ENCODE measurements at regions not wholly inside any gene's neighbourhood (a gene's known extent, or its start where the extent isn't known, plus 50 kb on each side); places are given as distances from the start of the nearest gene placed in this dataset.
"Not testable (repeated sequence)": the region's sequence is repeated elsewhere in the genome, so short reads cannot be mapped to it uniquely, and the experiment has no call there.

DNA sequence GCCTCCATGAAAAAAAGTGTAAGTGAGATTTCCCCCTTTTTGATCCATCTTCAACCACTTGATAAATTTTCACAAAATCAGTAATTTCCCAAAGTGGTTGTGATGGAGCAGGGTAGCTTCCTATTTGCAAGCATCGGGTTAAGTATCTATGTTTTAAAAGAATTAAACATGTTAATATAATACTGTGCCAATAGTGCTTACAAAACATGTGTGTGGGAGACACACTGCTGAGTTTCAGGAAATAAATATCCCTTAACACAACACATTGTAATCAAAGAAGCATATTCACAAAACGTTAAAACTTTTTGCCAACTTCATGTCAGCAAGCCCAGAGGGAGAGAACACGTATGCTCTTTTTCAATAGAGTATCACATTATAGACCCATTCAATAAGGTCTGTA is 526.9 kb downstream of the TTLL7 start:
- not testable (repeated sequence) for DNase-seq (ENCODE audit: low spot score)

DNA sequence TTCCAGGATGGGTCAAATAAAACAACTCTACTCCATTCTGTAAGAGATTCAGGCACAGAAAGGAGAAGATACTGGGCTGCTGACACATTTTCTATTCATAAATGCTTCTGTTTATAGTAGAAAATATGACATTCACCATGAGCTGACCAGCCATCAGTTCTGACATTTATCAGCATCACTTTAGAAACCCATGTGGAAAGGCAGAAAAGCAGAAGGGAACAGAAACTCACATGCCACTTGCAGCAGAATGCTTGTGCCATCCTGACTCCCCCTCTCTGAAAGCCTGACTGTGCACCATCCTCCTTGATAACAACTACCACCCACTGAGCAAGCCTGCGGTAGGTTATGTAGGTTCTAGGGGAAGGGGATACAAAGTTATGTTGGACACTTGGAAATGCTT is 527.7 kb downstream of the TTLL7 start:
- DNase-seq (ENCODE audit: low spot score) = not testable (repeated sequence)

DNA sequence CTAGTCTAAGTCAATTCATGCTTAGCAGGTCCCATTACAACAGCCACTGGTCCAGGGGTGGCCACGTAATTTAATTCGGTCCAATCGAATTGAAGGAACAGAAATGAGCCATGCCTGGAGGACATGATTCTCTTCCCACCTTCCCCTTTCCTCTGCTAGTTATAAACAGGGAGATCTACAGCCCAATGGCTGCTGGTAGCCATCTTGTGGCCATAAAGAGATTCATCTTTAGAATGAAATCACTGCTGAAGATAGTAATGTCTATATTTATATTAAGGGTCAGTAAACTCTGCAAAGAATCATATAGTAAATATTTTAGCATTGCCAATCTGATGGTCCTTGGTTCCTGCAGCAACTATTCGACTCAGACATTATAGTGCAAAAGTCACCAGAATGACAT is 530.6 kb downstream of the TTLL7 start:
- DNase-seq (ENCODE audit: low spot score) = not testable (repeated sequence)

DNA sequence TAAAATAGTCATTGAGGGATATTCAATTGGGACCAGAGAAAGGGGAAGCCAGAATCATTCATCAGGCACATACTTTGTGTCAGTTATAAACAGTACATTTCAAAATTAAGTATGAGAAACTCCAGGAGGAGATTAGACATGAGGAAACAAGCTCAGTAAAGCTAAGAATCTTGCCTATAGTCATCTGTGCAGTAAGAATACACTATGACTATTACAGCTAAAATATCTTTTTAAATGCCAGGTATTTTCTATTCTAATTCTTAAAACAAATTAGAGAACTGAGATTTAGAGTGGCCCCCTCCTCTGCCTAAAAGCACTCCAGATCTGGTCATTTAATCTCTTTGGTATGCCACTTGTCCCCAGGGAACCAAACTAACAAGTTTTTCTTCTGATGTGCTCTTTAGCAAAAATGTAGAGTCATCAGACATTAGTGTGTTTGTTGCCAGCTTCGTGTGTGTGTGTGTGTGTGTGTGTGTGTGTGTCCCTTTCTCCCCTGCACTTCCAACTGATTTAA is 541.1 kb downstream of the TTLL7 start:
- DNase-seq (ENCODE audit: low spot score) = not testable (repeated sequence)

DNA sequence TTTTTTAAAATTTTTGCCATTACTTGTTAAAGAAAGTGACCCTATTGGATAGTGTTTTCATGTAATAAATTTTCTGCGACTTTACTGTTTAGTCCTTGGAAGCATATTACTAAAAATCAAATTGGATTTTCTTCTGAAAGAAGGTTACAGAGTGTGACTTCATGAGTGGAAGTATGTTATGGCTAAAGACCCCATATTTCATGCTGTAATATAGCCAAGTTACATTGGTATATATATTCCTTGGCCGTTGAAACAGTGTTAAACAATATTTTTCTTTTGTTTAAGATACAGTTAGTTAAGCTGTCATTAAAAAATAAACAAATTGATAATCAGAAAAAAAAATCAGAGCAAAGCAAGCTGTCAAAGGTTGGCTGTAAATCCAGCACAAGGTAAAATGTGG is 541.7 kb downstream of the TTLL7 start:
- DNase-seq (ENCODE audit: low spot score) = not testable (repeated sequence)

DNA sequence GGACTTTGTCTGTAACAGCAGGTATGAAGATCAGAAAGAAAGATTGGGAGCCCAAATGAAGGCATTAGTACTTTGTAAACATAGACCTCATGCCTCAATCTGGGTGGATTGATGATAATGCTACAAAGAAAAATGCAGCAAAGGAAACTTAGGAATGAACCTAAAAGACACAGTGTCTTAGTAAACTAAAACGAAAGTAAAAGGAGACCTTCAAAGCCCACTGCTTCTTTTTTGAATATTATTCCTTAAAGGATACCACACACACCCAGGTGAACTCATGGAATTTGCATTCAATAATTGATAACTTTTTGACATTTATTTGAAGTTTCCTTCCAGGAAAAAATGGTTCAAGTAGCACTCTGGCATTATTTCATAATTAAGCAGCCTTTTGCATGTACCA is 543.2 kb downstream of the TTLL7 start:
- DNase-seq (ENCODE audit: low spot score) = not testable (repeated sequence)

DNA sequence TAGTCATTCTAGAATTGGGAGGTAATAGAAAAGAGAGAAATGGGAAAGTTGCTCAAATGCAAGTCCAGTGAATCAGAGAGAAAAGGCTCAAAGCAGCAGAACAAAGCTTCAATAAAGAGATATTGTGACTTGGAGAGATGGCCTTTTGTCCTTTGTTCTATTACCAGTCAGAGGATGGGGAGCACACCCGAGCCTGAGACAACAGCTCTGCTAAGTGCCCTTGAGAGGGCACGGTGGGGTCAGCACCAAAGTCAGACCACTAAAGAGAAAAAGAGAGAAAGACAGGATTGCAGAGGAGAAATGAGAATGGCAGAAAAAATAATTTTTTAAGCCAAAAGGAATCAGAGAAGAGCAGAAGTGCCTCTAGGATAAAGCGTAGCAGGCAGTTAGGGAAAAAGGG is 553.1 kb downstream of the TTLL7 start:
- not testable (repeated sequence) for DNase-seq (ENCODE audit: low spot score)

DNA sequence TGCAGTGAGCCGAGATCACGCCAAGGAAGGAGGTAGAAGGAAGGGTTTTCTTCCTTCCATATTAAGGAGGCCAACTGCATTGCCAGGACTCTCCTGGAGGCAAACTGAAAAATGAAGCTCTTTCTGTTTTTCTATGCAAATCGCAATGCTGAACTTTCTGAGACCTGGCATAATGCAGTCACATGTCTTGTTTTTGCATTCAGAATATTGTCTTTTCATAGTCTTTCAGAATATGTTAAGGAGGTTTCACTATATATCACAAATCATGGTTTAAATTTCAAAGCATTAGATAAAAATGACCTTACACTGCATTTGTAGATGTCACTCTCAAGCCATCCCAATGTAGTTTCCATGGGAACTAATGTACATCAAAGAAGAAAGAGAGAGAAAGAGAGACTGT is 556.5 kb downstream of the TTLL7 start:
- not testable (repeated sequence) for DNase-seq (ENCODE audit: low spot score)

DNA sequence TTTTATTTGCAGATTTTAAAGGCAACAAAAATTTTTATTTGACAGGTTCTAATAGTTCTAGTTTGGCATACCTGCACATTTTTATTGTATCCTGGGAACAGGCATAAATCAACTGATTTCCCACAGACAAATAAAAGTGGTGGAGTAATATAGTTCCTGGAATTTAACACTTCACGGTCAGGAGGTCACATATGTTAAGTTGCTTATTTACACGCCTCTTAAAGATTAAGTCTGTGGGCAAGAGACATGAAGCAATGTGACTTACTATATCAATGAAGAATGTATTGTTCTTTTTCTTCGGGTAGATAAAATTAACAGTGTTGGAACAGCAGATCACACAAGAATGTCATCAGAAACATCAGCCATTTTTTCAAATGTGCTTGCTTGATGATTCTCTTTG is 558.3 kb downstream of the TTLL7 start:
- DNase-seq (ENCODE audit: low spot score) = not testable (repeated sequence)

DNA sequence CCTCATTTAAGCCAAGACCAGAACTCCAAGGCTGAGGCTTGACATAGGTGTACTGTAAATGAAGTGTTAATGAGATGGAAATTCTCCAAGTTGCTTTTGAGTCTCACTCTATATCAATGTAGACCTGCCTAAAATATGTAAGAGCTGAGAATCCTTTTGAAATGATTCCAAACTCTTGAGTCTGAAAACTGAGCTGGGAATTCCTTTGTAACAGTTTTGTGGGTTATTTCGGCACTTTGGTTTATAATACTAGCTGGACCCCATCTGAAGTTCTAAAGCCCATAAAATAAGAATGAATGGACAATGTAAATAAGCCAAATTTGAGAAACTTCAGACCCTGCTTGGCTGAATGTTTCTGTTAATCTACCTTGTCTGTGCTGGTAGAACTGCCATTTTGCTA is 558.9 kb downstream of the TTLL7 start:
- DNase-seq (ENCODE audit: low spot score) = not testable (repeated sequence)

DNA sequence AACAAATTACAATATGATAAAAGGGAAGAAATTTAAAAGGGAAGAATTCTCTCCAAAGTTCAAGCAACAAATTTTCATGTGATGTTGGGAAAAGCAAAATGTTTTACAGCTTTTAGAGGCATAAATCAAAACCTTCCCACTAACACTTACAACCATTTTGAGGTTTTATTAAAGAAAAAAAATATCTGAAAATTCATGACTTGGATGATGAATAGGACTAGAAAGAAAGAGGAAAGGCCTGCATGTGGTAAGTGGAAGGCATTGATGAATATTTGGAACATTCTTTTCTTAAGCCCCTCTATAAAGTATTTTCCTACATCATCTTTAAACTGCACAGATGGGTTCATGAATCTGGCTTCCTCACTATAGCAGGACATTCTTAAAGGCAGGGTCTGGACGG is 560.6 kb downstream of the TTLL7 start:
- not testable (repeated sequence) for DNase-seq (ENCODE audit: low spot score)

DNA sequence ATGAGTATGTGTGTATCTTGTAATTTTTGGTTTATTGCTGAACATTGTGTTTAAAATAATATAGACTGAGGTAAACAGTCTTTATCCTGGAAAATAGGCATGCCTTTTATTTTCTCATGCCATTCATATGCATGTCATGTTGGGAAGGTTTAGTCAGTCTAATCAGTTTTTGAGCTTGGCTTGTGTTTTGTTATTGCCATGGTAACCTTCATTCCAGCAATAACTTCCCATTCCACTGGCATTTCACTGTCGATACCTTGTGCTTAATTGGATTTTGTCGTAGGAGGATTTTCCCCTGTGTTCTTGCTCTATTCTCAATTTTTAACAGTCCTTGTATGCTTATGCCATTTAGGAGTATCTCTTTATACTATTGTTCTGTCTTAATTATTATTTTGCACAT is 563.6 kb downstream of the TTLL7 start:
- DNase-seq (ENCODE audit: low spot score) = not testable (repeated sequence)

DNA sequence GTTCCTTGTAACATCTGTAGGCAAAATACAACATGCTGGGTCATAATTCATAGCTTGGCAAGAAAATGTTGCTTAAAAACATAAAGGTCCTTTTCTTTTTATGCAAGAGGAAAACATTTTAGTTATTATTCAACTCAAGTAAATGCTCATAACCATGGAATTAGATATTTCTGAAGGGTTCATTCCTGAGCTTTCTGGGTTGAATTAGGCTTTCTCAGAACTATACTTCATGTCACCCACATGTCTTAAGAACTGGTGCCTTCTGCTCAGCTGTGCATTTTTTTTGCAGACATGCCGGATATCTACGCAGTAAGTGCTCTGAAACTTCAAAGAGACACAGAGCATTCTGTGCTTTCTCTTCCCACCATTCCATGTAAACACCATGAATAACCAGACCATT is 571.4 kb downstream of the TTLL7 start:
- not testable (repeated sequence) for DNase-seq (ENCODE audit: low spot score)

DNA sequence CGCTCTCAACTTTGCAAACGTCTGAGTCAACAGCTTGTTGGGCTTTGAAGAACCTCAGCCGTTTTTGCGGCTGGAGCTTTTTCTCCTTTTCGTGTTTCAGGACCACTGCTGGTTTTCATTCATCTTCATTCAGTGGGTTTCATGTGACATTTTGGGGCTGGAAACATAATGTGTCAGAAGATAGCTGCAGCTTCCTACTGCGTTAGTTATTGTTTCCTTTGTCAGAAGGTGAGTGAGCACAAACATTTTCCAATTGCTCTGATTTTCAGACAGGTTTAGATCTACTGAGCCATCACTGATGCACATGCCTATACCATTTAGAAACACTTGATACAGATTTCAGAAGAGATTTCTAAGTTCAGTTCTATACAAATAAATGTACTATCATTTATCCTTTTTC is 575.5 kb downstream of the TTLL7 start:
- DNase-seq (ENCODE audit: low spot score) = not testable (repeated sequence)

DNA sequence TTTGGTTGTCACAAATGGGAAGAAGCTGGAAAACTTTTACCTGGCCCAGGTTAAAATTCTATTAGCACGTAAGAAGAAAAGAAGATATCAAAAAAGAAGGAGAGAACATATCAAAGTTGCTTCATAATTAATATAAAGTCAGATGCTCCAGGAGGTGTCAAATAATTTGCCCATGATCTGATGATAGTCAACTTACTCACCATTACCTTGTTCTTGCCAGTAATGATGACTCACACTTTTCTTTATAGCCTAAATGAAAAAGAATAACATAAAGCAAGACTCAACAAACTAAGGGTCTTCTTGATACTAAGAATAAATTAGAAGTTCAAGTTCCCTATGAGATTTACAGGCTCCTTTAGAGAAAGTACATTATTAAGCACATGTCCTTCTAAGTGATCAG is 580.4 kb downstream of the TTLL7 start:
- DNase-seq (ENCODE audit: low spot score) = no peak

DNA sequence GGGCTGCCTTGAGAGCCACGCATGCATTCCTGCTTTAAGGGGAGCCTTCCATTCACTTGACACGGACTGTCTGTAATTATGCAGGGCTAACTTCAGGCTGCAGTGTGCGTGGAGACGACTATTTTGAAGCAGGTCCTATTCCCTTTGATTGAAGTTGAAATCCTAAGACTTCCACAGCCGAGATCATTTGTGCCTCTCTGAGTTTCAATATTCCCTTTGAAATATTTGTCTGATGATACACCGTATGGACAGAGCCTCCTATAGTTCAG is 585.2 kb downstream of the TTLL7 start:
- not testable (repeated sequence) for DNase-seq (ENCODE audit: low spot score)

DNA sequence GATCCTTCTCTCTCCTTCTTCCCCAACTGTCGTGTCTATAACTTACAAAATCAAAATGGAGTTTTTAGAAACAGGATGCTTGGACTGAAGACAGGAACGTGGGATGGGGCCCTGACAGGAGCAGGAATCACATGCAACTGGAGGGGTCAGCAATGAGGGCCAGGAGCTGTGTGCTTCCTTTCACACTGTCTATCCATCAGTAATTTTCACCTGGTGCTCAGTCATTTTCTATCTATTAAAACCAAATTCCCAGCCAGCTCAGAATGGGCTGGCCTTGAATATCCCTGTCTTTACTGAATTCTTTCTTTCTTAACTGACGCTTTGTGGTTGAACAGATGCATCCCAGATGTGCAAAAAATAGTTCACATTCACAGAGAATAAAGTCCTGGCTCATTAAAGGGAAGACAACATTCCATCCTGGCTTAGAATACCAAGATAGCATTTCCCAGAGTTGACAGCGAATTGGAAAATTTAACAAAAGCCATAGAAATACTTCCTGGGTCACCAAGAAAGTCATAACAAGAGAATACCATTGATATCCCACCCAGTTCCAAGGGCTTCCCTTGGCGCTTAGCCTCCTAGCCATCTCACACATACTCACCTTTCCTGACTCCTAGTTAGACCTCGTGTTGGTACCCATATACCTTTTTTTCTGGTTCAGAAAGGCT is 588.1 kb downstream of the TTLL7 start:
- DNase-seq (ENCODE audit: low spot score) = not testable (repeated sequence)

DNA sequence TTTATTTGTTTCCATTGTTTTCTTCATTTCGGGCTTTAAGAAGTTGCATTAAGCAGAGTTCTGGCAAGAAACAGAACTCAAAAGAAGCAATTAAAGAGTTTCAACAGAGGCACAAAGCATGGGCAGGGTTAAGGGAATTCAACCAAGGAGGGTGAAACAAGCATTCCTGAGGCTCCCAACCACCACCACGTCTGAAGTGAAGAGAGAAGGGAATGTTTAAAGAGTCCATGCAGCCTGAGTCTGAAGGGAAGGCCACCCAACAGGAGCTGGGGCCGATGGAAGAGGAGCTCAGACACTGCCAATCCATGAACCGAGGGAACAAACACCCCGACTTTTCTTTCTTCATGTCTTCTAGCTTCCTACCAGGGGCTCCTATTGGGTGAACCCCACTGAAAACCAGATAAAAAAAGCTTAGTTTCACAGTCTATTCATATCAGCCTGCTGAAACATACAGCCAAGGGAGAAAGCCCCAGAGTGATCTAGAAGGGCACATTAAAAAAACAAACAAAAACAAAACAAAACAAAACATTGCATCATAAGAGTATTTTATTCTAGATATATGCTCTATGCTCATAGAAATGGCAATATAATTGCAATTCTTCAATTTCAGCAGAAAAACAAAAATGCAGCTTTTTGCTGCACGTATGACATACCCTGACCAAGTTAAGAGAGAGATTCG is 592.1 kb downstream of the TTLL7 start:
- DNase-seq (ENCODE audit: low spot score) = not testable (repeated sequence)

DNA sequence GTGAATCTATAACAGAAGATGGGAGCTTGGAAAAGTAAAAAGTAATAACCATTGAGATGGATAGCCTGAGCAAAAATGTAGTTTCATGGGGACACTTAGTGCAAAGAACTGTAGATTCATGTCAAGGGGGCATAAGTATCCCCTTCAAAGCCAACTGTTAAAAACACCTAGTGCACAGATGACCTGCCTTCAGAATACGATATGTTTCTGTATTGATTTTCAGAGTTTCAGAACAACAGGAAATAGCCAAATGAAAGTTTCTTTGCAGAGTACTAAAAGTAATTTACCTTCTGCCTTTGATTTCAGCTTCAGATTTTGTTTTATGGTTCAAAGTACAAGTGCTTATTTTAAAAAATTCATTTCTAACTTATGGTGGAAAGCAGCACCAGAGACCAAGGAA is 593.1 kb downstream of the TTLL7 start:
- DNase-seq (ENCODE audit: low spot score) = not testable (repeated sequence)

DNA sequence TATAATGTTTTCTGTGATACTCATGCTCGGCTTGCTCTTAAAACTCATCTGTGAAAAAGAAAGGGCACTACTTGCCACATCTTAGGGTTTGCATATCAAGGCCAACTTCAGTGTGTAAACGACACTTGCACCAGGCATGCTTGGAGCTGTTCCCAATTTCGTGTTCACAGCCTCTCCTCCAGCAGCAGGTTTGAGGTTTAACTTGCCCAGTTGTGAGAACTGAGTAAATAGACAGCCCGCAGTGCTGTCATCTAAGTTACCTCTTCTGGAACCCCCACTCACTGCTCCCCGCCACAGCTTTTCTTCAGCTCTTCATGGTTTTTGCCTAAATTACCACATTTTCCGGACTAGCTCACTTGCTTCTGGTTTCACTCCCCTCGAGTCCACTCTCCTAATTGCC is 595.4 kb downstream of the TTLL7 start:
- DNase-seq (ENCODE audit: low spot score) = not testable (repeated sequence)

DNA sequence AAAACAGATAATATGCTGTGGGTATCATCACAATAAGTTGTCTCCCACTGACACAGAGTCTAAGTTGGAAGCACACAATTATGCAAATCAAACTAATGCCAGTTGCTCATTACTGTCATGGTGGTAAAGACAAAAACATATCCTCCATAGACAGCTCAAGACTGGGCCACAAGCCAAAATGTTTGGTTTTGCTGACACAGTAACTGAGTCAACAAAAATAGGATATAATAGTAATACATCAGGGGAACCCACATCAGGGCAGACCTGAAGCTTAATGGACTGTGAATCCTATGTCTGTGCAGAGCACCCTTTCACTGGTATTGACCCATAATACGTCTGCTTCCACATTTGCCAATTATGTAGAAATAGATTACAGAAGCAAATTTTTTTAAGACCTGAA is 597.8 kb downstream of the TTLL7 start:
- not testable (repeated sequence) for DNase-seq (ENCODE audit: low spot score)

DNA sequence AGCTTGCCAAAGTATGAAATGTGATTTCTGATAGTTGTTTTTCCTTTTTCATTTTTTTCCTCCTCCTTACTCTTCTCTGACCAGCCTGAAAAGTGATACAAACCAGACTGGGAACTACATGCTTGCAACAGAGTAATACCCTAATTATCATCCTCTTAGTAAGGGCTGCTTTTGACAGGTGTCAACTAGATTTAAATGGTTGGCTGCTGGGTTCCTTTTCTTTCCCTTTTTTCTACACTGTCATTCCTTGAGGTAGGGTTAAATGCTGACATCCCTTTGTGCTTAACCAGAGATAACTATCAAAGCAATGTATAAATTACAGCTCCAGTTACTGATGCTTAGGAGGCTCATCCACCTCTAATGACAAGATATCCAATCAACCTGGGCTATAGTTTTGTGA is 598.8 kb downstream of the TTLL7 start:
- DNase-seq (ENCODE audit: low spot score) = not testable (repeated sequence)

DNA sequence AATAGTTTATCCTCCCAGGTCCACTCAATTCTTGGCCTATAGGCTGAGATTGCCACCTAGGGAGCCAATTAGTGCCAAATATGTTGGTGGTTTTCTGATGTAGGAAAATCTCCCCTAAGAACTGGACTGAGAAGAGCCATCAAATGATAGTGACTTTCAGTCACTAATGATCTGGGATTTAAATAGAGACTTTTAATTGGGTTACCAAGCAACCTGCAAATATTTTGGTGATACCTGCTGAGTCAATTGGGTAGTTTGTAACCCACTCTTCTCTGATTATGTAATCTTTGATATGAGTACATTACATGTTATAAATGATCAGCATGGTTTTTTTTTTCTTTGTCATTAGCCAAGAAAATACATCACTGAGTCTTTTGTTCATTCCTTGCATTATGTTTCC is 600.8 kb downstream of the TTLL7 start:
- DNase-seq (ENCODE audit: low spot score) = not testable (repeated sequence)

DNA sequence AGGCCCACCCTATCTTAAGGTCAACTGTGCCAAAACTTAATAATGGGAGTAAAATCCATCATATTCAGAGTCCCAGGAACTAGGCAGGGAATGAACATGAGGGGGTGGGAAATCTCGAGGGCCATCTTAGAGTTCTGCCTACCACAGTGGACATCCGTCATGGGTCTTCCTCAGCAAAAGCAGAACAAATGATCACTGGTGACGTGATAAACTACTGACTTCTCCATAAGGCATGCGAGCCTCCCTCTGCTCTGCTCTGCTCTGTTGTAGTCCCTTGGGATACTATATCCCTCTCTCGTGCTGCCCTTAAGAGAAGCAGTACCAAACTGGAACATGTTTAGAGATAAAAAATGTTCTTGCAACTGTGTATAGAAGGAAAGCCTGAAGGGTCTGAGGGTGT is 603.8 kb downstream of the TTLL7 start:
- not testable (repeated sequence) for DNase-seq (ENCODE audit: low spot score)

All from SW480 (cell line).